ENCODE measurements at regions not wholly inside any gene's neighbourhood (a gene's known extent, or its start where the extent isn't known, plus 50 kb on each side); places are given as distances from the start of the nearest gene placed in this dataset.

GRCh38 chr18:52283927-52284326, 56.1 kb upstream of the DCC start:
- Histone ChIP-seq H3K36me3 (replicated peaks in 1 of 2; ENCODE audit: control insufficient read depth in 1 of 2, insufficient read depth in 2 of 2, low read length in 2 of 2) (no peaks in the 10 kb centered on the region), H3K4me3 (replicated peaks in 1 of 3; ENCODE audit: low read depth in 2 of 3, low read length in 3 of 3) (no peak overlapping the region), H3K9ac (ENCODE audit: insufficient read depth, low read length, poor library complexity, severe bottlenecking) (no peak overlapping the region), H4K20me1 (ENCODE audit: insufficient read depth, low read length) (no peaks in the 10 kb centered on the region), H3K79me2 (ENCODE audit: insufficient read depth, low read length) (no peaks in the 10 kb centered on the region), H3K4me1 (ENCODE audit: control insufficient read depth in 1 of 2, insufficient read depth in 2 of 2, low read length in 2 of 2) (no peaks in the 10 kb centered on the region), H3K27me3 (ENCODE audit: control insufficient read depth in 2 of 2, insufficient read depth in 2 of 2, low read length in 2 of 2) (no peaks in the 10 kb centered on the region), H3K9me3 (replicated peaks in 1 of 2; ENCODE audit: control insufficient read depth in 1 of 2, insufficient read depth in 1 of 2, low read length in 2 of 2) (no peaks in the 10 kb centered on the region), H2AFZ (ENCODE audit: insufficient read depth, low read depth, low read length, poor library complexity, severe bottlenecking) (no peak overlapping the region), H3K27ac (ENCODE audit: low read depth in 1 of 2, low read length in 2 of 2) (no peak overlapping the region), H3K4me2 (replicated peaks; ENCODE audit: extremely low read depth, low read length, poor library complexity, severe bottlenecking) (no peak overlapping the region)
- Mint-ChIP-seq H3K9me3 (peaks cover 0 to 2% (median 0%) of the 10 kb centered on the region in 7 donors), H3K4me3 (no peak overlapping the region), H3K27me3 (ENCODE audit: low read depth in 3 of 3) (peaks cover 0 to 3% (median 0%) of the 10 kb centered on the region in 3 donors), H3K36me3 (no peaks in the 10 kb centered on the region), H3K27ac (no peak overlapping the region), H3K4me1 (no peaks in the 10 kb centered on the region)
- TF ChIP-seq CTCF (IDR thresholded peaks at IDR 0.05) = no peak
- DNase-seq = no peak
- intact Hi-C loops (cut with micrococcal nuclease) = no loop called here
- WGBS (ENCODE audit: insufficient coverage) = no CpG with 5 or more reads among the region's 1 CpG

- no peak overlapping the region for H2AFZ ChIP-seq (ENCODE audit: insufficient read depth, low read depth, low read length, poor library complexity, severe bottlenecking)
- Mint-ChIP-seq H3K4me3 (no peak overlapping the region), H3K4me1 (no peaks in the 10 kb centered on the region), H3K9me3 (peaks cover 0 to 2% (median 0%) of the 10 kb centered on the region in 7 donors), H3K27ac (no peak overlapping the region), H3K27me3 (ENCODE audit: low read depth in 3 of 3) (peaks cover 0 to 2% (median 0%) of the 10 kb centered on the region in 3 donors), H3K36me3 (no peaks in the 10 kb centered on the region)
- H3K79me2 ChIP-seq (ENCODE audit: insufficient read depth, low read length) = no peaks in the 10 kb centered on the region
- no CpG with 5 or more reads among the region's 6 CpGs for WGBS (ENCODE audit: insufficient coverage)
- intact Hi-C loops (cut with micrococcal nuclease) = no loop called here
- H3K4me1 ChIP-seq (ENCODE audit: control insufficient read depth in 1 of 2, insufficient read depth in 2 of 2, low read length in 2 of 2) = no peaks in the 10 kb centered on the region
- H3K9ac ChIP-seq (ENCODE audit: insufficient read depth, low read length, poor library complexity, severe bottlenecking) = no peak overlapping the region
- H4K20me1 ChIP-seq (ENCODE audit: insufficient read depth, low read length) = no peaks in the 10 kb centered on the region
- H3K27me3 ChIP-seq (ENCODE audit: control insufficient read depth in 2 of 2, insufficient read depth in 2 of 2, low read length in 2 of 2) = no peaks in the 10 kb centered on the region
- TF ChIP-seq CTCF (IDR thresholded peaks at IDR 0.05) = no peak
- DNase-seq = no peak
- no peaks in the 10 kb centered on the region for H3K9me3 ChIP-seq (replicated peaks in 1 of 2; ENCODE audit: control insufficient read depth in 1 of 2, insufficient read depth in 1 of 2, low read length in 2 of 2)
- no peak overlapping the region for H3K4me3 ChIP-seq (replicated peaks in 1 of 3; ENCODE audit: low read depth in 2 of 3, low read length in 3 of 3)
- no peak overlapping the region for H3K4me2 ChIP-seq (replicated peaks; ENCODE audit: extremely low read depth, low read length, poor library complexity, severe bottlenecking)
- H3K36me3 ChIP-seq (replicated peaks in 1 of 2; ENCODE audit: control insufficient read depth in 1 of 2, insufficient read depth in 2 of 2, low read length in 2 of 2) = no peaks in the 10 kb centered on the region
- H3K27ac ChIP-seq (ENCODE audit: low read depth in 1 of 2, low read length in 2 of 2) = no peak overlapping the region
These were observed 53.3 kb upstream of the DCC start for GRCh38 chr18:52286675-52287074.

Measured in CD14-positive monocyte (primary cell).